ENCODE measurements at regions not wholly inside any gene's neighbourhood (a gene's known extent, or its start where the extent isn't known, plus 50 kb on each side); places are given as distances from the start of the nearest gene placed in this dataset.
"Not testable (repeated sequence)": the region's sequence is repeated elsewhere in the genome, so short reads cannot be mapped to it uniquely, and the experiment has no call there.

- DNase-seq (ENCODE audit: low read depth), result no peak
Measured at GRCh38 chr12:113726254-113726819, 239.8 kb downstream of the RBM19 start.

GRCh38 chr12:113725557-113725876 lies 240.6 kb downstream of the RBM19 start:
- no peak for DNase-seq (ENCODE audit: low read depth)

- no peak for DNase-seq (ENCODE audit: low read depth)
Measured at GRCh38 chr12:113724794-113725556, 241.2 kb downstream of the RBM19 start.

- no peak for DNase-seq (ENCODE audit: low read depth)
Measured at GRCh38 chr12:113723631-113724030, 242.5 kb downstream of the RBM19 start.

- DNase-seq (ENCODE audit: low read depth), result no peak
Measured at GRCh38 chr12:113722747-113723146, 243.4 kb downstream of the RBM19 start.

GRCh38 chr12:113720629-113721028 lies 245.5 kb downstream of the RBM19 start:
- no peak for DNase-seq (ENCODE audit: low read depth)

- DNase-seq (ENCODE audit: low read depth), result no peak
Measured at GRCh38 chr12:113719911-113720591, 246.1 kb downstream of the RBM19 start.

- DNase-seq (ENCODE audit: low read depth), result no peak
Measured at GRCh38 chr12:113713156-113713555, 241.5 kb upstream of the LHX5 start.

GRCh38 chr12:113712481-113712880 lies 240.8 kb upstream of the LHX5 start:
- DNase-seq (ENCODE audit: low read depth), result no peak

- DNase-seq (ENCODE audit: low read depth), result no peak
Measured at GRCh38 chr12:113710216-113710615, 238.5 kb upstream of the LHX5 start.

GRCh38 chr12:113709456-113709855 lies 237.8 kb upstream of the LHX5 start:
- no peak for DNase-seq (ENCODE audit: low read depth)

GRCh38 chr12:113702836-113703235 lies 231.2 kb upstream of the LHX5 start:
- DNase-seq (ENCODE audit: low read depth), result peak; percentile 16

GRCh38 chr12:113702276-113702675 lies 230.6 kb upstream of the LHX5 start:
- DNase-seq (ENCODE audit: low read depth), result no peak

- peak; percentile 59 for DNase-seq (ENCODE audit: low read depth)
Measured at GRCh38 chr12:113700943-113701342, 229.3 kb upstream of the LHX5 start.

GRCh38 chr12:113699984-113700383 lies 228.3 kb upstream of the LHX5 start:
- DNase-seq (ENCODE audit: low read depth), result not testable (repeated sequence)

GRCh38 chr12:113698510-113698858 lies 226.8 kb upstream of the LHX5 start:
- DNase-seq (ENCODE audit: low read depth), result no peak

- DNase-seq (ENCODE audit: low read depth), result no peak
Measured at GRCh38 chr12:113697651-113698509, 226.2 kb upstream of the LHX5 start.

- no peak for DNase-seq (ENCODE audit: low read depth)
Measured at GRCh38 chr12:113697104-113697503, 225.4 kb upstream of the LHX5 start.

- no peak for DNase-seq (ENCODE audit: low read depth)
Measured at GRCh38 chr12:113693693-113694092, 222.0 kb upstream of the LHX5 start.

- no peak for DNase-seq (ENCODE audit: low read depth)
Measured at GRCh38 chr12:113689047-113689610, 217.5 kb upstream of the LHX5 start.

GRCh38 chr12:113688313-113688712 lies 216.6 kb upstream of the LHX5 start:
- no peak for DNase-seq (ENCODE audit: low read depth)

All from RPMI7951 (cell line).